SK-N-MC (cell line): ENCODE measurements at regions not wholly inside any gene's neighbourhood (a gene's known extent, or its start where the extent isn't known, plus 50 kb on each side); places are given as distances from the start of the nearest gene placed in this dataset.

Experiments
- DNase-seq: peaks from one replicate; pipeline ENCODE4 v3.0.0-alpha.2; 2011; ENCODE audit warnings: low read depth, low spot score
- H3K27ac ChIP-seq: fragments of 200-600 bp; sonication (generic); 2 replicates; pipeline ENCODE4 v1.5.1; 2016; ENCODE audit warnings: mixed run types
- H3K36me3 ChIP-seq: fragments of 200-600 bp; sonication (generic); 2 replicates; pipeline ENCODE4 v1.6.1; 2017; ENCODE audit warnings: antibody characterized with exemption, low read length, mixed read lengths; ENCODE audit not compliant: insufficient read depth
- H3K4me3 ChIP-seq: fragments of 200-600 bp; sonication (generic); 2 replicates; pipeline ENCODE4 v1.5.1; 2016
- H3K9ac ChIP-seq: fragments of 200-600 bp; sonication (generic); 2 replicates; pipeline ENCODE4 v1.8.0; 2017; ENCODE audit warnings: mixed run types, mixed read lengths; ENCODE audit not compliant: insufficient read length
- H3K9me3 ChIP-seq: fragments of 200-600 bp; sonication (generic); 2 replicates; pipeline ENCODE4 v1.6.1; 2017; ENCODE audit warnings: low read depth, mild to moderate bottlenecking, antibody characterized with exemption, low read length, moderate library complexity, mixed read lengths
- EZH2 ChIP-seq: fragments of 200-600 bp; sonication (generic); IDR thresholded peaks from one replicate; pipeline ENCODE4 v1.6.1; 2017; ENCODE audit warnings: antibody characterized with exemption
- FOXP2 ChIP-seq: optimal IDR thresholded peaks from 2 replicates; pipeline ENCODE3; 2011; ENCODE audit warnings: mild to moderate bottlenecking, moderate library complexity; ENCODE audit not compliant: insufficient read depth; ENCODE audit errors: extremely low read length, control extremely low read depth
- POLR2AphosphoS5 ChIP-seq: IDR thresholded peaks from 2 replicates; pipeline ENCODE4 v1.6.1; 2012; ENCODE audit warnings: mild to moderate bottlenecking, low read depth, low read length, borderline replicate concordance

GRCh38 chr13:47004540-47004939, 107.7 kb upstream of the HTR2A start:
- DNase-seq = no peak
- no peak overlapping the region for H3K9ac ChIP-seq
- no peaks in the 10 kb centered on the region for H3K36me3 ChIP-seq
- no peak for TF ChIP-seq POLR2AphosphoS5
- no peak for TF ChIP-seq FOXP2
- no peak for TF ChIP-seq EZH2
- H3K9me3 ChIP-seq = no peaks in the 10 kb centered on the region
- H3K4me3 ChIP-seq = no peak overlapping the region
- H3K27ac ChIP-seq = no peak overlapping the region

DNA sequence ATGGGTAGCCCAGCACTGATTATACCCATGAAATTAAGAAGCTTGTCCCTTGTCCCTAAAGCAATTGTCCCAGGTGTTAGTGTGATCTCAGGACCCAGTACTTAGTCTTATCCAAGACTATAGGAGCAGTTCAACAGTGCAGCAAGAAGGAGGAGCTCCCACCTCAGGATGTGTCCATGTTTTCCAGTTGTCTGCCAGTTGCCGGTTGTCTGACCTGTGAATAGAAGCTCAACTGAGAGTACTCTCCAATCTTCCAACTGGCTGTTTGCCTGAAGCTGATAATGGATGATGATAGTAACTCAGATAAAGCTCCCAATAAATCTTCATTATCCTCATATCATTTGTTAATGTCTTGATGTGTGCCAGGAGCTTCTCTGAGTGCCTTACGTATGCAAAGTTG, 107.2 kb upstream of the HTR2A start:
- H3K9me3 ChIP-seq = no peaks in the 10 kb centered on the region
- no peak overlapping the region for H3K4me3 ChIP-seq
- no peaks in the 10 kb centered on the region for H3K36me3 ChIP-seq
- no peak for DNase-seq
- no peak overlapping the region for H3K27ac ChIP-seq
- TF ChIP-seq FOXP2 = no peak
- H3K9ac ChIP-seq = no peak overlapping the region

GRCh38 chr13:47000165-47000564, 103.3 kb upstream of the HTR2A start:
- DNase-seq = no peak
- H3K9ac ChIP-seq = no peak overlapping the region
- no peaks in the 10 kb centered on the region for H3K9me3 ChIP-seq
- H3K27ac ChIP-seq = no peak overlapping the region
- no peaks in the 10 kb centered on the region for H3K36me3 ChIP-seq
- no peak for TF ChIP-seq FOXP2
- no peak for TF ChIP-seq POLR2AphosphoS5
- TF ChIP-seq EZH2 = no peak
- H3K4me3 ChIP-seq = no peak overlapping the region

GRCh38 chr13:46996316-46997030, 99.6 kb upstream of the HTR2A start:
- no peak overlapping the region for H3K27ac ChIP-seq
- TF ChIP-seq FOXP2 (no peak), POLR2AphosphoS5 (no peak), EZH2 (no peak)
- DNase-seq = no peak

DNA sequence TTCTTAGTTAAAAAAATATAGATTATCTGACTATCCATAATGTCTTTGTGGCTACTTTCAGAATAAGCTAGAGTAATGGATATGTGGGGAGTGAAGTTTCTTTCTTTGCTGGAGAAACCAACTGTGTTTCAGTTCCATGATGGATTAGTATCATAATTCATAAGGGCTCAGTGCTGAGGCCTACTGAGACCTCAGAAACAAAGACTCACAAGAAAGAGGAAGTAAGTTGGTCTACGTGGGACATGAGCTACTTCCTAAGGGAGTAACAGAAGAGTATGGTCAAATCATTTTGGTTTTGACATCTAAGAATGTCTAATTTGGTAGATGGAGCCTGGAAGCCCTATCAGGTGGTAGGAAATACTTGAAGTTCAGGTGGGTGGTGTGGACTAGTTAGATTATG, 99.0 kb upstream of the HTR2A start:
- DNase-seq = no peak
- H3K27ac ChIP-seq = no peak overlapping the region
- TF ChIP-seq FOXP2 = no peak
- TF ChIP-seq EZH2 = no peak
- no peak for TF ChIP-seq POLR2AphosphoS5
- H3K9me3 ChIP-seq = no peaks in the 10 kb centered on the region
- H3K4me3 ChIP-seq = no peak overlapping the region
- no peaks in the 10 kb centered on the region for H3K36me3 ChIP-seq
- H3K9ac ChIP-seq = no peak overlapping the region

More at GRCh38 chr13:46996316-46997030, 99.6 kb upstream of the HTR2A start:
- H3K36me3 ChIP-seq = no peaks in the 10 kb centered on the region
- no peak overlapping the region for H3K4me3 ChIP-seq
- no peak overlapping the region for H3K9ac ChIP-seq
- H3K9me3 ChIP-seq = no peaks in the 10 kb centered on the region

DNA sequence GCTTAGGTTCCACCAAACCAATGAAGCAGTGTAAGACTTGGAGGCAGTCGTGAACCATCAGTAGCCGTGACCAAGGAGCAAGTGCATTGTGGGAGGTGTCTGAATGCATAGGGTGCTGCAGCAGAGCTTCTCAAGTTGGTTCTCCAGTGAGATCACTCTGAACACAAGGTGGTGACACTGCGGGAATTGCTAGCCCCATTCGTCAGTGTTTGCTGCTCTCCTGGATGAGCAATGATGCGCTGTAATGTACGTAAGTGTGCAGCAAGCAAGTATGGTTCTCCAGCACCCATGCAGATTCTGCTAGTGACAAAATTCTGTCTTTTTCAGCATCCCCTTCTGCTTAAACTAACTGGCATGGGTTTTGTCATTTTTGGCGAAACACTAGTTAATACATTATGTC, 97.6 kb upstream of the HTR2A start:
- Histone ChIP-seq H3K4me3 (no peak overlapping the region), H3K9ac (no peak overlapping the region), H3K27ac (no peak overlapping the region), H3K36me3 (no peaks in the 10 kb centered on the region), H3K9me3 (no peaks in the 10 kb centered on the region)
- TF ChIP-seq FOXP2 (no peak), POLR2AphosphoS5 (no peak), EZH2 (no peak)
- no peak for DNase-seq

DNA sequence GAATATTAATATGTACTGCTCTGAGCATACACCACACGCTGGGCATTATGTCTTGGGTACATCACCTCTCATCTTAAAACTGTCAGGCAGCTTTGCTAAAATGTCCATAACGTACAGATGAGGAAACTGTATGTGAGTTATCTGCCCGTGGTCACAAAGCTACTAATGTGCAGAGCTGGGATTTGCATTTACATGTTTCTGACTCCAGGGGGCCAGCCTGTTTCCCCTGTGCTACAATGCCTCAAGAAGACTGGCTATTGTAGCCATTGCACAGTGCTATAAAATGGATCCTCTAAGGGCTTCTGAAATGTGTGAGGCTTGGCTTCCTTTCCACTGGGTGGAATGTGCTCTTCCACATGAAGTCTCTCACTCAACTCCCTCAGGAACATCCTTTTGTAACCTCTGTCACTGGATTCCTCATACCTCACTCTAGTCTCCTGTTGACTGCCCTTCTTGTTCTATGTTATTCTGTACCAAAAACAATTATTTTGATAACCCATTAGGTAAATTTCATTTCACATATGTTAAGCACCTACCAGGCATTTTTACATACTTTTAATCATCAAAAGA, 95.6 kb upstream of the HTR2A start:
- H3K27ac ChIP-seq = no peak overlapping the region
- H3K36me3 ChIP-seq = no peaks in the 10 kb centered on the region
- no peak overlapping the region for H3K9ac ChIP-seq
- no peak for TF ChIP-seq EZH2
- H3K4me3 ChIP-seq = no peak overlapping the region
- no peak for DNase-seq
- H3K9me3 ChIP-seq = no peaks in the 10 kb centered on the region

DNA sequence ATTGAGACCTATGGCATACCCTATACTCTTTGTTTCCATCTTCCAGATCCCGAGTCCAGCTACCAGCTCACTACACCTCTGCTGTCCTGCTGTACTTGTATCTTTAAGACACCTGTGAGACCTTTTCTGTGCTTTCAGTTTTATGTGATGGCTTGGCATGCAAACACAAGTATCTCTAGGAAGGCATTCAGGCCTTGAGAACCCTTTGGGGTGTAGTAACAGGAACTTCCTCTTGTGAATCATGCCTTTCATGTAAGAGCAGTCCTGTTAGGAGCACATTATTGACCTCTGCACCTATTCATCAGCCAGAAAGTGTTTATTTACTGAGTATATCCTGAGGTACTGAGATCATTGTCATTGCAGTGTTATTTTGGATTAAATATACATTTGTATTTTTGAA, 87.0 kb upstream of the HTR2A start:
- Histone ChIP-seq H3K9me3 (no peaks in the 10 kb centered on the region), H3K4me3 (no peak overlapping the region), H3K36me3 (no peaks in the 10 kb centered on the region), H3K27ac (no peak overlapping the region), H3K9ac (no peak overlapping the region)
- no peak for TF ChIP-seq FOXP2
- TF ChIP-seq EZH2 = no peak
- no peak for TF ChIP-seq POLR2AphosphoS5
- no peak for DNase-seq

DNA sequence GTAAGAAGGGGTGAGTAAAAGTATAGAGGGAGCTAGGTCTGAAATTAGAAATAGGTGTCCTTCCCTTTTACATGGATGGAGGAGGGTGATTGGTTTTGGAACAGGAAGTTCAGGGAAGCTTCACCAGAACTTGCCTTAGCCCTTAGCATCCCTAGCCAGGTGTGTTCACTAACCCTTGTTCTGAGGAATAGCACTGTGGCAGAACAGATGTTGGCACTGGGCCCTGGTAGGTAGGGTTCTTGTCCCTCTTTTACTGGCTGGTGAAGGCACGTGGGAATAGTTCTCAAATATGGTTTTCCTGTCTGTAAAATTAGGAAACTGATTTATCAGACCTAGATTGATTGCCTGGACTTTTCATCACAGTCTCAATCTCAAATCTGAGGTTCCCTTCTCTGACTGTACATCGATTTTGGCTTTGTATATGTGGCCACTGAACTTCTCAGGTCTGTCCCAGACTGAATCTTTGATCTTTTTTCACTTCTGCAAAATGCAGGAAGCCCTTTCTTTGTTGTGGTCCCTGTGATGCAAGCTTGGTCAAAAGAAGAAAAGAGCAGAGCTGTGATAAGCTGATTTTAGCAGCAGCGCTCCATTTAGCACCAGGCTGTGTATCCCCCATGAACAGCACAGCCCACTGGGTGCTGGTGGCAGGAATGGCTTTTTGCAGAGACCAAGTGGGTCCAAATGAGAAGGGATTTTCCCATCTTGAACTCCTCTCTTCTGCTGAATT, 86.2 kb upstream of the HTR2A start:
- Histone ChIP-seq H3K9ac (no peak overlapping the region), H3K4me3 (no peak overlapping the region), H3K36me3 (no peaks in the 10 kb centered on the region), H3K9me3 (no peaks in the 10 kb centered on the region), H3K27ac (no peak overlapping the region)
- no peak for TF ChIP-seq EZH2
- TF ChIP-seq FOXP2 = no peak
- TF ChIP-seq POLR2AphosphoS5 = no peak
- no peak for DNase-seq

- H3K4me3 ChIP-seq = no peak overlapping the region
- no peaks in the 10 kb centered on the region for H3K9me3 ChIP-seq
- H3K27ac ChIP-seq = no peak overlapping the region
- TF ChIP-seq EZH2 (no peak), POLR2AphosphoS5 (no peak), FOXP2 (no peak)
- H3K36me3 ChIP-seq = no peaks in the 10 kb centered on the region
- no peak overlapping the region for H3K9ac ChIP-seq
- DNase-seq = no peak
These were observed 78.3 kb upstream of the HTR2A start for GRCh38 chr13:46975173-46975572.
